B cell (primary cell): ENCODE measurements at regions not wholly inside any gene's neighbourhood (a gene's known extent, or its start where the extent isn't known, plus 50 kb on each side); places are given as distances from the start of the nearest gene placed in this dataset.

Experiments used
- ATAC-seq: fragments of 200-7000 bp; cut with Tn5 transposase; one replicate; pipeline ENCODE4 v1.10.0; 2021; ENCODE audit warnings: low read depth, mild to moderate bottlenecking, moderate number of reproducible peaks, moderate library complexity
- CTCF ChIA-PET: fragments of 350-600 bp; sonication (Branson Sonifier 250); formaldehyde crosslinking; loops from one replicate; lab custom pipeline; 2021; ENCODE audit warnings: antibody characterized with exemption, inconsistent platforms; lab: Charles Lee
- POLR2A ChIA-PET: fragments of 350-600 bp; sonication (Branson Sonifier 250); formaldehyde crosslinking; loops from one replicate; lab custom pipeline; 2021; ENCODE audit warnings: antibody characterized with exemption; lab: Charles Lee
- DNase-seq: peaks from one replicate; pipeline ENCODE4 v3.0.0; 2013
- H2AFZ ChIP-seq: 2 replicates; pipeline ENCODE4 v1.6.1; 2012; ENCODE audit warnings: mild to moderate bottlenecking, low read depth, low read length; ENCODE audit not compliant: insufficient read depth, poor library complexity, severe bottlenecking
- H3K27ac ChIP-seq, 2 donors: 1 replicate in 1 of 2; 2 replicates in 1 of 2; pipeline ENCODE4 v1.5.1; 2012 to 2013; ENCODE audit warnings: low read length in 2 of 2, mild to moderate bottlenecking in 2 of 2, moderate library complexity in 1 of 2
- H3K27me3 ChIP-seq, 4 experiments: fragments of 200-600 bp in 1 of 4; sonication (generic) in 1 of 4; replicated peaks in 1 of 4; 1 replicate in 2 of 4; 2 replicates in 2 of 4; pipeline versions ENCODE4 v1.6.1 to v1.7.0; 2013 to 2016; ENCODE audit warnings: low read length in 3 of 4, mild to moderate bottlenecking in 2 of 4, mixed read lengths in 1 of 4, moderate library complexity in 1 of 4; ENCODE audit not compliant: insufficient read depth in 4 of 4, control insufficient read depth in 3 of 4; ENCODE audit errors: control extremely low read depth in 1 of 4
- H3K36me3 ChIP-seq, 2 experiments: replicated peaks in 1 of 2; 1 replicate in 1 of 2; 2 replicates in 1 of 2; pipeline versions ENCODE4 v1.6.1 to v1.7.1; 2013; ENCODE audit warnings: low read length in 1 of 2; ENCODE audit not compliant: insufficient read depth in 2 of 2, control insufficient read depth in 1 of 2; ENCODE audit errors: control extremely low read depth in 1 of 2, extremely low read depth in 1 of 2
- H3K4me1 ChIP-seq, 2 donors: fragments of 200-600 bp in 1 of 2; sonication (generic) in 1 of 2; 1 replicate in 1 of 2; 2 replicates in 1 of 2; pipeline versions ENCODE4 v1.5.1 to v1.6.1; 2013 to 2017; ENCODE audit warnings: low read length in 2 of 2; ENCODE audit not compliant: control insufficient read depth in 2 of 2, insufficient read depth in 2 of 2
- H3K4me2 ChIP-seq: replicated peaks from 2 replicates; pipeline ENCODE3; 2012; ENCODE audit warnings: mild to moderate bottlenecking, low read depth, low read length; ENCODE audit not compliant: poor library complexity, severe bottlenecking
- H3K4me3 ChIP-seq, 5 experiments: fragments of 200-600 bp in 1 of 5; sonication (generic) in 1 of 5; 1 replicate in 3 of 5; 2 replicates in 2 of 5; pipeline versions ENCODE4 v1.5.1 to v1.7.0; 2011 to 2016; ENCODE audit warnings: low read length in 4 of 5, mild to moderate bottlenecking in 4 of 5, low read depth in 2 of 5, control low read depth in 1 of 5, moderate library complexity in 1 of 5; ENCODE audit not compliant: insufficient read depth in 1 of 5; ENCODE audit errors: control extremely low read depth in 1 of 5, extremely low read depth in 1 of 5
- H3K79me2 ChIP-seq: fragments of 200-600 bp; sonication (generic); one replicate; pipeline ENCODE4 v1.6.0; 2016; ENCODE audit warnings: low read length; ENCODE audit not compliant: control insufficient read depth, insufficient read depth
- H3K9ac ChIP-seq: fragments of 200-600 bp; sonication (generic); 2 replicates; pipeline ENCODE4 v1.6.1; 2017; ENCODE audit warnings: mild to moderate bottlenecking, low read length, moderate library complexity
- H3K9me3 ChIP-seq, 3 donors: one replicate each; pipeline versions ENCODE4 v1.6.1 to v1.7.1; 2013; ENCODE audit warnings: low read length in 2 of 3; ENCODE audit not compliant: control insufficient read depth in 2 of 3, insufficient read depth in 1 of 3; ENCODE audit errors: control extremely low read depth in 1 of 3
- H4K20me1 ChIP-seq: 2 replicates; pipeline ENCODE4 v1.6.0; 2012; ENCODE audit warnings: mild to moderate bottlenecking, low read length; ENCODE audit not compliant: insufficient read depth, control insufficient read depth, poor library complexity, severe bottlenecking
- H3K27ac Mint-ChIP-seq: one replicate; pipeline ENCODE4 v1.8.0; 2021; ENCODE audit warnings: mixed read lengths
- H3K27me3 Mint-ChIP-seq: one replicate; pipeline ENCODE4 v1.8.0; 2021; ENCODE audit warnings: mixed read lengths
- H3K4me1 Mint-ChIP-seq: one replicate; pipeline ENCODE4 v1.8.0; 2021; ENCODE audit warnings: mixed read lengths
- H3K4me3 Mint-ChIP-seq: one replicate; pipeline ENCODE4 v1.8.0; 2021; ENCODE audit warnings: mixed read lengths
- H3K9me3 Mint-ChIP-seq: one replicate; pipeline ENCODE4 v1.8.0; 2022; ENCODE audit warnings: mixed read lengths; ENCODE audit not compliant: insufficient read depth
- CTCF ChIP-seq: fragments of 200-600 bp; IDR thresholded peaks from one replicate; pipeline ENCODE4 v1.8.0; 2022; ENCODE audit warnings: antibody characterized with exemption, mild to moderate bottlenecking
- EZH2 ChIP-seq: IDR thresholded peaks from 2 replicates; pipeline ENCODE4 v1.6.1; 2012; ENCODE audit warnings: borderline replicate concordance, low read depth, mild to moderate bottlenecking, moderate library complexity, low read length; ENCODE audit not compliant: insufficient read depth, poor library complexity, severe bottlenecking
- WGBS: methylation state at CpG from one replicate; pipeline ENCODE4 v1.1.5; 2013; ENCODE audit warnings: missing lambda C conversion rate; ENCODE audit not compliant: insufficient coverage; 5-methylcytosine and 5-hydroxymethylcytosine counted together
- intact Hi-C: fragments of 100-400 bp; cut with micrococcal nuclease; formaldehyde crosslinking; loops from one replicate; pipeline ENCODE4 v1.10.0; 2022

DNA sequence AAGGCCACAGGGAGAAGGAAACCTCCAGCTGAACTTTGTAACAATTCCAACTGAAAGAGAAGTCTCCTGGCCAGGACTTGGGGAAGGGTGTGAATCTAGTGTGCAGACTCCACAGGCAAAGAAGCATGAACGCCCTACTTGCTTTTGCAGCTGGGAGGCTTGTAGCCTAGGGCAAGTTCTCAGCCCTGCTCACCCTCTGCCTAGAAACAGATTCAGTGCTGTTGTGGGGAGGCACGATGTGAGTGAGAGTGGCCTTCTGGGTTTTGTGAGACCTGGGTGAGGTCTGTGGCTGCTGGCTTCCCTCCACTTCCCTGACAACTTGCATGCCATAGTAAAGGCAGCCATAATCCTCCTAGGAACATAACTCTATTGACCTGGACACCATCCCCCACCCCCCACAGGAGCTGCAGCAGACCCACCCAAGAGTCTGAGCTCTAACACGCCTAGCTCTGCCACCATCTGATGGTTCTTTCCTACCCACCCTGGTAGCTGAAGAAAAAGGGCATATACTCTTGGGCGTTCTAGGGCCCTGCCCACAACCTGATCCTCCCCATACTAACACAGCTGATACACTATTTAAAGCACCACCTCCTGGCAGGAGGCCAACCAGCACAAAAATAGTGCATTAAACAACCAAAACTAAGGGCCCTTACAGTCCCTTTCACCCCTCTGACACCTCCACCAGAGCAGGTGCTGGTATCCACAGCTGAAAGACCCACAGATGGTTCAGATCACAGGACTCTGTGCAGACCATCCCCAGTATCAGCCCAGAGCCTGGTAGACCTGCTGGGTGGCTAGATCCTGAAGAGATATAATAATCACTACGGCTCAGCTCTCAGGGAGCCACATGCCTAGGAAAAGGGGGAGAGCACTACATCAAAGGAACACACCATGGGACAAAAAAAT is 426.5 kb downstream of the IGSF11 start:
- H3K4me2 ChIP-seq = no peak overlapping the region
- H3K27ac Mint-ChIP-seq = no peak overlapping the region
- DNase-seq (no peak), ATAC-seq (no peak)
- no peaks in the 10 kb centered on the region for H3K27me3 ChIP-seq
- no peaks in the 10 kb centered on the region for H4K20me1 ChIP-seq
- no peaks in the 10 kb centered on the region for H3K27me3 Mint-ChIP-seq
- peaks cover 0 to 8% (median 0%) of the 10 kb centered on the region in 3 donors for H3K9me3 ChIP-seq
- H3K36me3 ChIP-seq = no peaks in the 10 kb centered on the region
- ChIA-PET CTCF (no interaction called here), POLR2A (no interaction called here)
- no peak overlapping the region for H2AFZ ChIP-seq
- H3K4me1 ChIP-seq = no peaks in the 10 kb centered on the region
- WGBS = 94% methylated on average over 3 of the region's 5 CpGs
- peaks cover 11% of the 10 kb centered on the region for H3K9me3 Mint-ChIP-seq
- H3K4me3 ChIP-seq = no peak overlapping the region
- H3K27ac ChIP-seq = no peak overlapping the region
- TF ChIP-seq EZH2 (no peak), CTCF (no peak)
- H3K4me3 Mint-ChIP-seq = no peak overlapping the region
- no peaks in the 10 kb centered on the region for H3K79me2 ChIP-seq
- intact Hi-C loops = no loop called here
- no peaks in the 10 kb centered on the region for H3K4me1 Mint-ChIP-seq
- no peak overlapping the region for H3K9ac ChIP-seq

DNA sequence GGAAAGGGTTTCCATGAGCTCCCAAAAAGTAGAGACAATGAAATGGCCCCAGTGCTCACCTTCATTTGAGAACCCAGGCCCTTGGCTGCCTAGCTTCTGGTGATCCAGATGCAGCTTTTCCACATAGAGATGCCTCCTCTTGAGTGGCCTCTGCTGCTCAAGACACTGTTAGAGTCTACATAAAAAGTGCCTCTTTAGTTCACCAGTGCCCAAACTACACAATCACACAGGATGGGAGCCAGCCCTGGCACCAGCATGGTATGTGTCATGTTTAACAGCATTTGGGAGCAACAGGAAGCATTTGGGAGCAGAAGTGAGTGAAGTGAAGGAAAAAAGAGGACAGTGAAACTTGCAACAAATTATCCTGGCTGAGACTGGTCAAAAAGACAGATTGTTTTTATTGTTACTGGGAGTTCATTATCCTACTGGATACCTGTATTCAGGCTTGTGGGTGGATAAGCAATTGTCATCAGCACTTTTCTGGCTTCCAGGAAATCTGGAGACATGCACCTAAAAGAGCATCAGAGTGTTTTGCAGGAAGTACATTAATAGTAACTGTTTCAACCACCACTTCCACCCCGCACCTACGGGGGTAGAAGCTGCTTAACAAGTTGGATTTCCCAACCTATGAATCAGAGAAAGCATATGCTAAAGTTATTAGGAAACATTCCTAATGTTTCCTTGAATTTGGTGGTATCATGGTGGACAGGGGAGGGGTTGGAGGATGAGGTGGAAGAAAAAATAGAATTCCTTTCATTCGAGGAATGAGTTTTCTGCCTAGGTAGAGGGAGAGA is 416.2 kb downstream of the IGSF11 start:
- Histone ChIP-seq H4K20me1 (no peaks in the 10 kb centered on the region), H2AFZ (no peak overlapping the region), H3K27me3 (no peaks in the 10 kb centered on the region), H3K4me2 (no peak overlapping the region), H3K9me3 (no peaks in the 10 kb centered on the region), H3K4me1 (no peaks in the 10 kb centered on the region), H3K9ac (no peak overlapping the region), H3K79me2 (no peaks in the 10 kb centered on the region), H3K27ac (no peak overlapping the region), H3K4me3 (no peak overlapping the region), H3K36me3 (no peaks in the 10 kb centered on the region)
- DNase-seq = no peak
- WGBS = 23% methylated on average over 1 of the region's 3 CpGs
- no peaks in the 10 kb centered on the region for H3K27me3 Mint-ChIP-seq
- H3K4me3 Mint-ChIP-seq = no peak overlapping the region
- no peaks in the 10 kb centered on the region for H3K4me1 Mint-ChIP-seq
- ATAC-seq = no peak
- ChIA-PET POLR2A (no interaction called here), CTCF (no interaction called here)
- TF ChIP-seq CTCF = no peak
- no peak for TF ChIP-seq EZH2
- H3K9me3 Mint-ChIP-seq = peaks cover 1% of the 10 kb centered on the region
- intact Hi-C loops = no loop called here
- H3K27ac Mint-ChIP-seq = no peak overlapping the region
